Left lung (tissue), 4 donors: ENCODE measurements at regions not wholly inside any gene's neighbourhood (a gene's known extent, or its start where the extent isn't known, plus 50 kb on each side); places are given as distances from the start of the nearest gene placed in this dataset.
A peak's percentile ranks its signal among the peaks of the same experiment; 100 is the strongest.

Experiments used
- ATAC-seq: fragments of 200-7000 bp; cut with Tn5 transposase; one replicate; pipeline ENCODE4 v1.9.1; 2020; ENCODE audit warnings: moderate library complexity
- DNase-seq, 4 donors: peaks; one replicate each; pipeline ENCODE4 v3.0.0-alpha.2; 2013 to 2020
- H3K27ac ChIP-seq, 2 donors: fragments of 200-600 bp; sonication (generic) in 1 of 2; one replicate each; pipeline versions ENCODE4 v1.5.0 to v1.8.0; 2020 to 2021
- H3K27me3 ChIP-seq, 2 donors: fragments of 200-600 bp; sonication (generic) in 1 of 2; one replicate each; pipeline versions ENCODE4 v1.5.0 to v1.8.0; 2020 to 2021
- H3K36me3 ChIP-seq, 2 donors: fragments of 200-600 bp; sonication (generic) in 1 of 2; one replicate each; pipeline versions ENCODE4 v1.5.0 to v1.8.0; 2020 to 2021
- H3K4me1 ChIP-seq, 2 donors: fragments of 200-600 bp; one replicate each; pipeline ENCODE4 v1.8.0; 2021
- H3K4me3 ChIP-seq, 2 donors: fragments of 200-600 bp; sonication (generic) in 1 of 2; one replicate each; pipeline versions ENCODE4 v1.5.0 to v1.8.0; 2020 to 2021; ENCODE audit warnings: mild to moderate bottlenecking in 1 of 2
- H3K9me3 ChIP-seq, 2 donors: fragments of 200-600 bp; sonication (generic) in 1 of 2; one replicate each; pipeline versions ENCODE4 v1.5.0 to v1.8.0; 2020 to 2021
- intact Hi-C, 2 donors: fragments of 100-400 bp; cut with DNase I; formaldehyde crosslinking; loops; one replicate each; pipeline versions ENCODE4 v1.11.2 to v1.14.2; 2022
- TF ChIP-seq, protein P1 (sequence below), 2 donors: fragments of 200-600 bp; sonication (generic) in 1 of 2; IDR thresholded peaks; one replicate each; pipeline versions ENCODE4 v1.5.0 to v1.8.0; 2021; ENCODE audit warnings: antibody characterized with exemption in 2 of 2
- donor health status: DM: no; HTN: yes; CAD: no.
- donor health status: DM: no; HTN: no; CAD: no.

DNA sequence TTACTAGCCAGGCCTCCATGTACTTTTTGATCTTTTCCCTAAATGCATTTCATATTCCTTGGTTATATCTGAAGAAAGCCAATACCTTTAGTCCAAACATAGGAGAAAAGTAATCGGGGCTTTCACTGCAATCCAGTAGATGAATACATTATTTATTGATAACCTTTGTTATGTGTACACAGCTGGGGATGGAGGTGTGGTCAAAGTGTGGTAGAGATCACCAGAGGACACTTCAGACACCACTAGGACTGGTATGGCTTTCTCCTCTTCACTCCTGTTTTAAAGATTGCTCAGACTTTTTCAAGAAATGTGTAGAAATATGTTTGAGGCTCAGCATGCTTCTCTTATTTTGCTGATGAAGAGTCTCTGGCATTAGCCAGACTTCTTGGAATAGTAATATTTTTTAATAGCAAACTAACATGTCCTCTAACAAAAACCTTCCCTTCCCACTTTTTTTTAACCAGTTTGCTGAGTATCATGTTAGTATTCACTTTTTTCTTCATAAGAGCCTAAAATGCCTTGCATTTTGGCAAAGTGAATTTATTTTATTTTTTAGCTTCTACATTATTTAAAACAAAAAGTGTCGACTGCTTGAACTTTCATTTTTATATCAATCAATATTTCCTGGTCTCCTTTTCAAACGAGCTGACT is 65.6 kb upstream of the MBNL1 start:
- DNase-seq, result no peak
- TF ChIP-seq, protein P1, sequence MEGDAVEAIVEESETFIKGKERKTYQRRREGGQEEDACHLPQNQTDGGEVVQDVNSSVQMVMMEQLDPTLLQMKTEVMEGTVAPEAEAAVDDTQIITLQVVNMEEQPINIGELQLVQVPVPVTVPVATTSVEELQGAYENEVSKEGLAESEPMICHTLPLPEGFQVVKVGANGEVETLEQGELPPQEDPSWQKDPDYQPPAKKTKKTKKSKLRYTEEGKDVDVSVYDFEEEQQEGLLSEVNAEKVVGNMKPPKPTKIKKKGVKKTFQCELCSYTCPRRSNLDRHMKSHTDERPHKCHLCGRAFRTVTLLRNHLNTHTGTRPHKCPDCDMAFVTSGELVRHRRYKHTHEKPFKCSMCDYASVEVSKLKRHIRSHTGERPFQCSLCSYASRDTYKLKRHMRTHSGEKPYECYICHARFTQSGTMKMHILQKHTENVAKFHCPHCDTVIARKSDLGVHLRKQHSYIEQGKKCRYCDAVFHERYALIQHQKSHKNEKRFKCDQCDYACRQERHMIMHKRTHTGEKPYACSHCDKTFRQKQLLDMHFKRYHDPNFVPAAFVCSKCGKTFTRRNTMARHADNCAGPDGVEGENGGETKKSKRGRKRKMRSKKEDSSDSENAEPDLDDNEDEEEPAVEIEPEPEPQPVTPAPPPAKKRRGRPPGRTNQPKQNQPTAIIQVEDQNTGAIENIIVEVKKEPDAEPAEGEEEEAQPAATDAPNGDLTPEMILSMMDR (IDR thresholded peaks at IDR 0.05), result no peak
- Histone ChIP-seq H3K27ac (peak overlapping the region; percentile 85 to 87), H3K4me3 (peak overlapping the region; percentile 5 to 22), H3K27me3 (no peaks in the 10 kb centered on the region), H3K4me1 (peaks cover 42 to 75% of the 10 kb centered on the region in 2 donors), H3K9me3 (no peaks in the 10 kb centered on the region), H3K36me3 (no peaks in the 10 kb centered on the region)
- intact Hi-C loops, result no loop called here
- ATAC-seq, result peak; percentile 58

DNA sequence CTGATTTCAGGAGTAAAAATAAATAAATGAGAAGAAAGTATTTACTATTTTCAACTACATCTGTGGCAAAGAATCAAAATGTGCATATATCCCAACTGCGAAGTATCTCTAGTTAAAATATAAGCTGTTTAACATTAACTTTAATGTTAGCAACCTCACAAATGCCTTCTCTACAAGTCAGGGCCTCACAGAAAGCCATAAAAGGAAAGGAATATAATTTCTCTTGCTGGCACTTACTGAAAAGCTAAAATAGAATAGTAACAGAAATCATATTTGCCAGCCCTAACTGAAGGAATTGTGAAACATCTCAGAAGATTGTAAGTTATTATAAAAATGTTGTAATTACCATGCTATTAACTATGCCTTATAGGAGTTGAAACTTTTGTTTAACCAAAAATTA is 65.1 kb upstream of the MBNL1 start:
- Histone ChIP-seq H3K9me3 (no peaks in the 10 kb centered on the region), H3K4me1 (peaks cover 42 to 70% of the 10 kb centered on the region in 2 donors), H3K27me3 (no peaks in the 10 kb centered on the region), H3K27ac (peak overlapping the region; percentile 85 to 87), H3K36me3 (no peaks in the 10 kb centered on the region), H3K4me3 (peak overlapping the region; percentile 5 to 22)
- intact Hi-C loops, result no loop called here
- ATAC-seq (peak; percentile 4), DNase-seq (no peak)
- TF ChIP-seq, protein P1 (IDR thresholded peaks at IDR 0.05), result no peak

DNA sequence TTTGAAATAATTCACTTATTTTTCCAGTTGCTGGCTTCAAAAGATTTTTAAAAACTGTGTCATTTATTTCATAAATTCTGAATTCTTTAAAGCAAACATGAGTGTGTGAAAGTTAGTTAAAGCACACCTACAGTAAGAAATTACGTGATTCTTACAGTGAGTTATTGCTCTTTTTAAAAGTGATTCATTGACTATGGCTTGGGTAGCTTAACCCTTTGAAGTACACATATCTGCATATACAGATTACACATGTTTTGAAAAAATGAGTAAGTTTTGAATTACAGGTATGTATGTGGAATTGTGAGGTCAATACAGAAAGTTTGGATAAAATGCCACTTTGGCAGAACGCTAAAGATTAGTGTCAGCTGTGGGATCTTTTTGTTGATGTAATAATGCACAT is 64.5 kb upstream of the MBNL1 start:
- TF ChIP-seq, protein P1 (IDR thresholded peaks at IDR 0.05), result no peak
- DNase-seq, result no peak
- intact Hi-C loops, result no loop called here
- peak; percentile 14 for ATAC-seq
- Histone ChIP-seq H3K27me3 (no peaks in the 10 kb centered on the region), H3K9me3 (no peaks in the 10 kb centered on the region), H3K27ac (peak overlapping the region; percentile 85 to 87), H3K36me3 (no peaks in the 10 kb centered on the region), H3K4me3 (peak overlapping the region; percentile 3 to 22), H3K4me1 (peaks cover 41 to 64% of the 10 kb centered on the region in 2 donors)

GRCh38 chr3:152205097-152205593 is 63.6 kb upstream of the MBNL1 start:
- no peaks in the 10 kb centered on the region for H3K9me3 ChIP-seq
- intact Hi-C loops, result no loop called here
- no peaks in the 10 kb centered on the region for H3K27me3 ChIP-seq
- no peaks in the 10 kb centered on the region for H3K36me3 ChIP-seq
- TF ChIP-seq, protein P1 (IDR thresholded peaks at IDR 0.05), result no peak
- DNase-seq (no peak), ATAC-seq (peak; percentile 60)
- peaks cover 32 to 55% of the 10 kb centered on the region in 2 donors for H3K4me1 ChIP-seq
- peak overlapping the region; percentile 85 to 87 for H3K27ac ChIP-seq
- H3K4me3 ChIP-seq, result peak overlapping the region in 1 of 2 donors; percentile 16

GRCh38 chr3:152206243-152206760 is 62.4 kb upstream of the MBNL1 start:
- Histone ChIP-seq H3K27me3 (no peaks in the 10 kb centered on the region), H3K36me3 (no peaks in the 10 kb centered on the region), H3K4me1 (peaks cover 20 to 43% of the 10 kb centered on the region in 2 donors), H3K9me3 (no peaks in the 10 kb centered on the region), H3K27ac (no peak overlapping the region), H3K4me3 (no peak overlapping the region)
- TF ChIP-seq, protein P1 (IDR thresholded peaks at IDR 0.05), result no peak
- intact Hi-C loops, result no loop called here
- ATAC-seq (no peak), DNase-seq (no peak)
